ENCODE measurements at regions not wholly inside any gene's neighbourhood (a gene's known extent, or its start where the extent isn't known, plus 50 kb on each side); places are given as distances from the start of the nearest gene placed in this dataset.

GRCh38 chr6:51513891-51514747, 573.3 kb downstream of the PKHD1 start:
- no peak for TF ChIP-seq ZNF114 (CRISPR knock-in tag; IDR thresholded peaks at IDR 0.05)
- TF ChIP-seq CTCF (conservative IDR thresholded peaks at IDR 0.05; ENCODE audit: low read depth in 2 of 2): no peak
- TF ChIP-seq EZH2phosphoT487 (IDR thresholded peaks at IDR 0.05; ENCODE audit: unreplicated experiment): no peak
- TF ChIP-seq EZH2 (IDR thresholded peaks at IDR 0.05; ENCODE audit: low read depth, unreplicated experiment): no peak
- TF ChIP-seq JUNB (IDR thresholded peaks at IDR 0.05; ENCODE audit: unreplicated experiment): no peak
- TF ChIP-seq CREB1 (CRISPR knock-in tag; IDR thresholded peaks at IDR 0.05; ENCODE audit: low read depth): no peak
- TF ChIP-seq, protein P1, sequence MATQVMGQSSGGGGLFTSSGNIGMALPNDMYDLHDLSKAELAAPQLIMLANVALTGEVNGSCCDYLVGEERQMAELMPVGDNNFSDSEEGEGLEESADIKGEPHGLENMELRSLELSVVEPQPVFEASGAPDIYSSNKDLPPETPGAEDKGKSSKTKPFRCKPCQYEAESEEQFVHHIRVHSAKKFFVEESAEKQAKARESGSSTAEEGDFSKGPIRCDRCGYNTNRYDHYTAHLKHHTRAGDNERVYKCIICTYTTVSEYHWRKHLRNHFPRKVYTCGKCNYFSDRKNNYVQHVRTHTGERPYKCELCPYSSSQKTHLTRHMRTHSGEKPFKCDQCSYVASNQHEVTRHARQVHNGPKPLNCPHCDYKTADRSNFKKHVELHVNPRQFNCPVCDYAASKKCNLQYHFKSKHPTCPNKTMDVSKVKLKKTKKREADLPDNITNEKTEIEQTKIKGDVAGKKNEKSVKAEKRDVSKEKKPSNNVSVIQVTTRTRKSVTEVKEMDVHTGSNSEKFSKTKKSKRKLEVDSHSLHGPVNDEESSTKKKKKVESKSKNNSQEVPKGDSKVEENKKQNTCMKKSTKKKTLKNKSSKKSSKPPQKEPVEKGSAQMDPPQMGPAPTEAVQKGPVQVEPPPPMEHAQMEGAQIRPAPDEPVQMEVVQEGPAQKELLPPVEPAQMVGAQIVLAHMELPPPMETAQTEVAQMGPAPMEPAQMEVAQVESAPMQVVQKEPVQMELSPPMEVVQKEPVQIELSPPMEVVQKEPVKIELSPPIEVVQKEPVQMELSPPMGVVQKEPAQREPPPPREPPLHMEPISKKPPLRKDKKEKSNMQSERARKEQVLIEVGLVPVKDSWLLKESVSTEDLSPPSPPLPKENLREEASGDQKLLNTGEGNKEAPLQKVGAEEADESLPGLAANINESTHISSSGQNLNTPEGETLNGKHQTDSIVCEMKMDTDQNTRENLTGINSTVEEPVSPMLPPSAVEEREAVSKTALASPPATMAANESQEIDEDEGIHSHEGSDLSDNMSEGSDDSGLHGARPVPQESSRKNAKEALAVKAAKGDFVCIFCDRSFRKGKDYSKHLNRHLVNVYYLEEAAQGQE (IDR thresholded peaks at IDR 0.05; ENCODE audit: unreplicated experiment): no peak
- TF ChIP-seq POLR2AphosphoS5 (IDR thresholded peaks at IDR 0.05; ENCODE audit: low read depth): no peak
- TF ChIP-seq, protein P2, sequence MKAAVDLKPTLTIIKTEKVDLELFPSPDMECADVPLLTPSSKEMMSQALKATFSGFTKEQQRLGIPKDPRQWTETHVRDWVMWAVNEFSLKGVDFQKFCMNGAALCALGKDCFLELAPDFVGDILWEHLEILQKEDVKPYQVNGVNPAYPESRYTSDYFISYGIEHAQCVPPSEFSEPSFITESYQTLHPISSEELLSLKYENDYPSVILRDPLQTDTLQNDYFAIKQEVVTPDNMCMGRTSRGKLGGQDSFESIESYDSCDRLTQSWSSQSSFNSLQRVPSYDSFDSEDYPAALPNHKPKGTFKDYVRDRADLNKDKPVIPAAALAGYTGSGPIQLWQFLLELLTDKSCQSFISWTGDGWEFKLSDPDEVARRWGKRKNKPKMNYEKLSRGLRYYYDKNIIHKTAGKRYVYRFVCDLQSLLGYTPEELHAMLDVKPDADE (IDR thresholded peaks at IDR 0.05): no peak
- TF ChIP-seq STAT1 (IDR thresholded peaks at IDR 0.05; ENCODE audit: unreplicated experiment): no peak
- TF ChIP-seq NANOG (IDR thresholded peaks at IDR 0.05; ENCODE audit: borderline replicate concordance): no peak
- no peak for TF ChIP-seq ZNF462 (CRISPR knock-in tag; IDR thresholded peaks at IDR 0.05)
